Upper lobe of left lung (tissue), 6 donors: ENCODE measurements at regions not wholly inside any gene's neighbourhood (a gene's known extent, or its start where the extent isn't known, plus 50 kb on each side); places are given as distances from the start of the nearest gene placed in this dataset.
A peak's percentile ranks its signal among the peaks of the same experiment; 100 is the strongest.
"Not testable (repeated sequence)": the region's sequence is repeated elsewhere in the genome, so short reads cannot be mapped to it uniquely, and the experiment has no call there.

Experiments used
- ATAC-seq, 2 donors: fragments of 200-7000 bp; cut with Tn5 transposase; one replicate each; pipeline ENCODE4 v1.9.1; 2022; ENCODE audit warnings: mild to moderate bottlenecking in 2 of 2, moderate library complexity in 2 of 2; ENCODE audit not compliant: low FRiP score in 2 of 2
- DNase-seq, 2 donors: peaks; one replicate each; pipeline ENCODE4 v3.0.0-alpha.2; 2019 to 2020
- H3K27ac ChIP-seq, 4 donors: fragments of 200-600 bp; sonication (generic); one replicate each; pipeline ENCODE4 v1.5.1; 2016 to 2019
- H3K27me3 ChIP-seq, 4 donors: fragments of 200-600 bp; sonication (generic); one replicate each; pipeline ENCODE4 v1.5.1; 2017 to 2019
- H3K36me3 ChIP-seq, 4 donors: fragments of 200-600 bp; sonication (generic); one replicate each; pipeline ENCODE4 v1.5.1; 2016 to 2019
- H3K4me1 ChIP-seq, 4 donors: fragments of 200-600 bp; sonication (generic); one replicate each; pipeline ENCODE4 v1.5.1; 2018 to 2019
- H3K4me3 ChIP-seq, 4 donors: fragments of 200-600 bp; sonication (generic); one replicate each; pipeline ENCODE4 v1.5.1; 2017 to 2019; ENCODE audit warnings: mild to moderate bottlenecking in 2 of 4, moderate library complexity in 1 of 4
- H3K9me3 ChIP-seq, 4 donors: fragments of 200-600 bp; sonication (generic); one replicate each; pipeline ENCODE4 v1.5.1; 2018 to 2019
- CTCF ChIP-seq, 6 experiments: fragments of 450-650 bp in 4 of 6; fragments of 200-600 bp in 2 of 6; sonication (generic) in 2 of 6; IDR thresholded peaks; one replicate each; pipeline ENCODE4 v1.5.1; 2016 to 2019; ENCODE audit warnings: antibody characterized with exemption in 6 of 6
- EP300 ChIP-seq, 4 donors: sonication (generic); formaldehyde crosslinking; IDR thresholded peaks; one replicate each; pipeline ENCODE4 v1.5.1; 2017; ENCODE audit warnings: antibody characterized with exemption in 4 of 4, control low read depth in 2 of 4
- POLR2A ChIP-seq, 4 donors: fragments of 450-650 bp; IDR thresholded peaks; one replicate each; pipeline ENCODE4 v1.5.1; 2016 to 2017; ENCODE audit warnings: antibody characterized with exemption in 4 of 4, mild to moderate bottlenecking in 2 of 4
- POLR2AphosphoS5 ChIP-seq, 2 donors: sonication (generic); formaldehyde crosslinking; IDR thresholded peaks; one replicate each; pipeline ENCODE4 v1.5.1; 2017; ENCODE audit warnings: antibody characterized with exemption in 2 of 2
- WGBS, 2 donors: methylation state at CpG; one replicate each; pipeline ENCODE4 v1.1.5; 2017 to 2018; 5-methylcytosine and 5-hydroxymethylcytosine counted together
- donor health status: DM: no; HTN: no; CAD: no; lungs with moderate emphysema.
- donor health status: DM: no; HTN: yes; CAD: no; lungs with severe emphysema.

GRCh38 chr20:40275738-40276137 lies 413.3 kb downstream of the MAFB start:
- Histone ChIP-seq H3K36me3 (no peaks in the 10 kb centered on the region), H3K27ac (no peak overlapping the region), H3K4me1 (peaks cover 0 to 7% (median 6%) of the 10 kb centered on the region in 4 donors), H3K4me3 (no peak overlapping the region), H3K27me3 (no peaks in the 10 kb centered on the region), H3K9me3 (no peaks in the 10 kb centered on the region)
- WGBS, 2 donors, result 88% methylated on average over 10 of the region's 10 CpGs
- ATAC-seq (no peak), DNase-seq (peak in 1 of 2 donors; percentile 33)
- TF ChIP-seq CTCF (IDR thresholded peaks at IDR 0.05) (no peak), EP300 (IDR thresholded peaks at IDR 0.05) (no peak), POLR2AphosphoS5 (IDR thresholded peaks at IDR 0.05) (no peak), POLR2A (IDR thresholded peaks at IDR 0.05) (no peak)

- Histone ChIP-seq H3K27ac (no peak overlapping the region), H3K27me3 (no peaks in the 10 kb centered on the region), H3K4me1 (peaks cover 0 to 7% (median 5%) of the 10 kb centered on the region in 4 donors), H3K4me3 (no peak overlapping the region), H3K9me3 (no peaks in the 10 kb centered on the region), H3K36me3 (no peaks in the 10 kb centered on the region)
- no peak for TF ChIP-seq EP300 (IDR thresholded peaks at IDR 0.05)
- TF ChIP-seq POLR2AphosphoS5 (IDR thresholded peaks at IDR 0.05), result no peak
- no peak for TF ChIP-seq POLR2A (IDR thresholded peaks at IDR 0.05)
- no peak for TF ChIP-seq CTCF (IDR thresholded peaks at IDR 0.05)
- WGBS, 2 donors, result 84 to 87% methylated on average over 3 of the region's 3 CpGs
- no peak for ATAC-seq
- DNase-seq, result no peak
These were observed 414.0 kb downstream of the MAFB start for GRCh38 chr20:40274912-40275533.

GRCh38 chr20:40269274-40269673 lies 419.8 kb downstream of the MAFB start:
- H3K27me3 ChIP-seq, H3K4me1 ChIP-seq, H3K27ac ChIP-seq, DNase-seq, H3K36me3 ChIP-seq, H3K4me3 ChIP-seq, ATAC-seq, H3K9me3 ChIP-seq: not testable (repeated sequence)
- WGBS, 2 donors, result 91% methylated on average over 11 of the region's 11 CpGs

- no peaks in the 10 kb centered on the region for H3K36me3 ChIP-seq
- no peak for TF ChIP-seq POLR2AphosphoS5 (IDR thresholded peaks at IDR 0.05)
- no peak for TF ChIP-seq CTCF (IDR thresholded peaks at IDR 0.05)
- TF ChIP-seq EP300 (IDR thresholded peaks at IDR 0.05), result no peak
- no peak for TF ChIP-seq POLR2A (IDR thresholded peaks at IDR 0.05)
- H3K27me3 ChIP-seq, result no peaks in the 10 kb centered on the region
- ATAC-seq (no peak), DNase-seq (no peak)
- no peak overlapping the region for H3K27ac ChIP-seq
- H3K4me3 ChIP-seq, result no peak overlapping the region
- no peaks in the 10 kb centered on the region for H3K9me3 ChIP-seq
- H3K4me1 ChIP-seq, result no peaks in the 10 kb centered on the region
- 62 to 67% methylated on average over 3 of the region's 3 CpGs for WGBS, 2 donors
These were observed 420.5 kb downstream of the MAFB start for GRCh38 chr20:40268321-40269075.

GRCh38 chr20:40265825-40266533 lies 423.1 kb downstream of the MAFB start:
- WGBS, 2 donors, result 61 to 70% methylated on average over 6 of the region's 6 CpGs
- Histone ChIP-seq H3K27ac (no peak overlapping the region), H3K4me1 (no peaks in the 10 kb centered on the region), H3K27me3 (no peaks in the 10 kb centered on the region), H3K9me3 (no peaks in the 10 kb centered on the region), H3K36me3 (no peaks in the 10 kb centered on the region), H3K4me3 (no peak overlapping the region)
- TF ChIP-seq POLR2AphosphoS5 (IDR thresholded peaks at IDR 0.05) (no peak), CTCF (IDR thresholded peaks at IDR 0.05) (peak in 4 of 6 experiments; percentile 25 to 46 (median 34))
- ATAC-seq (peak; percentile 42 to 49), DNase-seq (no peak)
